ENCODE measurements at regions not wholly inside any gene's neighbourhood (a gene's known extent, or its start where the extent isn't known, plus 50 kb on each side); places are given as distances from the start of the nearest gene placed in this dataset.

DNA sequence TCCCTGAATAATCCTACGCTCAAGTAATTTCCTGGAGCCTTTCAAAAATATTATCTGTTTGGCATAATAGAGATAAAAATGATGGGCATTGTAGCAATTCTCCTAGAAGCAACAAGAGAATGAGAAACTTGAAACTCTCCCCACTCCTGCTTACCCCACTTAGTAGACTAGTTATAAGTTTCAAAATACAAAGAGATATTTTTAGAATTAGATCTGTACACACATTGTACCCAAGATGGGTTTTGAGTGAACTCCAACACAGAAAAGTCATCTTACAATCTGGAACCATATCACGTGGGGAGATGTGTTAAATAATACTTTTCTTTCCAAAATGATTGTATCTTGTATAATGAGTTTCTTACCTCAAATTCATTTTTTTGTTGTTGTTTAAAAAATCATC lies 484.9 kb downstream of the LPIN1 start:
- no peaks in the 10 kb centered on the region for H3K4me1 Mint-ChIP-seq
- no peak overlapping the region for H3K27ac Mint-ChIP-seq
- H3K4me3 Mint-ChIP-seq: no peak overlapping the region
- H3K9me3 ChIP-seq (ENCODE audit: low read depth): no peaks in the 10 kb centered on the region
- H2AFZ ChIP-seq (replicated peaks): no peak overlapping the region
- H3K27me3 Mint-ChIP-seq (ENCODE audit: insufficient read depth, low read depth): no peaks in the 10 kb centered on the region
- no peaks in the 10 kb centered on the region for H3K9me3 Mint-ChIP-seq
- no peak for DNase-seq (ENCODE audit: low spot score)
- no peak overlapping the region for H3K4me3 ChIP-seq
- H3K4me2 ChIP-seq: no peak overlapping the region
- no peaks in the 10 kb centered on the region for H3K36me3 Mint-ChIP-seq
- H3K9ac ChIP-seq: no peak overlapping the region
- no peaks in the 10 kb centered on the region for H4K20me1 ChIP-seq (ENCODE audit: low read depth)
- H3K27me3 ChIP-seq: no peaks in the 10 kb centered on the region
- TF ChIP-seq EZH2phosphoT487 (IDR thresholded peaks at IDR 0.05) (no peak), EZH2 (IDR thresholded peaks at IDR 0.05) (no peak)
- TF ChIP-seq, protein P1, sequence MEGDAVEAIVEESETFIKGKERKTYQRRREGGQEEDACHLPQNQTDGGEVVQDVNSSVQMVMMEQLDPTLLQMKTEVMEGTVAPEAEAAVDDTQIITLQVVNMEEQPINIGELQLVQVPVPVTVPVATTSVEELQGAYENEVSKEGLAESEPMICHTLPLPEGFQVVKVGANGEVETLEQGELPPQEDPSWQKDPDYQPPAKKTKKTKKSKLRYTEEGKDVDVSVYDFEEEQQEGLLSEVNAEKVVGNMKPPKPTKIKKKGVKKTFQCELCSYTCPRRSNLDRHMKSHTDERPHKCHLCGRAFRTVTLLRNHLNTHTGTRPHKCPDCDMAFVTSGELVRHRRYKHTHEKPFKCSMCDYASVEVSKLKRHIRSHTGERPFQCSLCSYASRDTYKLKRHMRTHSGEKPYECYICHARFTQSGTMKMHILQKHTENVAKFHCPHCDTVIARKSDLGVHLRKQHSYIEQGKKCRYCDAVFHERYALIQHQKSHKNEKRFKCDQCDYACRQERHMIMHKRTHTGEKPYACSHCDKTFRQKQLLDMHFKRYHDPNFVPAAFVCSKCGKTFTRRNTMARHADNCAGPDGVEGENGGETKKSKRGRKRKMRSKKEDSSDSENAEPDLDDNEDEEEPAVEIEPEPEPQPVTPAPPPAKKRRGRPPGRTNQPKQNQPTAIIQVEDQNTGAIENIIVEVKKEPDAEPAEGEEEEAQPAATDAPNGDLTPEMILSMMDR (IDR thresholded peaks at IDR 0.05): no peak
- no peaks in the 10 kb centered on the region for H3K36me3 ChIP-seq
- H3K27ac ChIP-seq: no peak overlapping the region
- H3F3A ChIP-seq (ENCODE audit: low read depth): no peaks in the 10 kb centered on the region
- H3K79me2 ChIP-seq (ENCODE audit: low read depth): no peaks in the 10 kb centered on the region
- no peaks in the 10 kb centered on the region for H3K4me1 ChIP-seq

DNA sequence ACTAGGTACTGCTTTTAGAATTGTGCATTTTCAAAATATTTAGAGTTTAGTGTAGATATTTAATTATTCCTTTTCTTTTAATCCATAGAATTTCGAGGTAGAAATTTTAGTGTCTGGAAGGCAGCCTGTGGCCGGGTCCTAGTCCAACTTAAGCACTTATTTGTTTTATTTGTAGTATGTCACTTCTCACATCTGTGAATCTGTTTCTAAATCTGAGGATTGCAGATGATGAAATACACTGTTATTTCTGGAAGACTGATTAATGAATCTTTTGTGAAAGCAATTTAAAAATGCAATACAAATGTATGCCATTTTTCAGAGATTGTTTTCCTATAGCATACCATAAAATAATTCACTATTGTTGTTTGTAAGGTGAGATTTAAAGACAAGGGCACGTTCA lies 483.9 kb upstream of the TRIB2 start:
- Histone ChIP-seq H3F3A (ENCODE audit: low read depth) (no peaks in the 10 kb centered on the region), H3K4me2 (no peak overlapping the region), H3K4me1 (no peaks in the 10 kb centered on the region), H3K27ac (no peak overlapping the region), H3K27me3 (no peaks in the 10 kb centered on the region), H3K9ac (no peak overlapping the region), H4K20me1 (ENCODE audit: low read depth) (no peaks in the 10 kb centered on the region), H3K79me2 (ENCODE audit: low read depth) (no peaks in the 10 kb centered on the region), H2AFZ (replicated peaks) (no peak overlapping the region), H3K4me3 (no peak overlapping the region), H3K9me3 (ENCODE audit: low read depth) (no peaks in the 10 kb centered on the region), H3K36me3 (no peaks in the 10 kb centered on the region)
- TF ChIP-seq, protein P1 (IDR thresholded peaks at IDR 0.05): no peak
- TF ChIP-seq EZH2 (IDR thresholded peaks at IDR 0.05): no peak
- no peak for TF ChIP-seq EZH2phosphoT487 (IDR thresholded peaks at IDR 0.05)
- no peak for DNase-seq (ENCODE audit: low spot score)
- Mint-ChIP-seq H3K9me3 (no peaks in the 10 kb centered on the region), H3K4me3 (no peak overlapping the region), H3K27ac (no peak overlapping the region), H3K27me3 (ENCODE audit: insufficient read depth, low read depth) (no peaks in the 10 kb centered on the region), H3K4me1 (no peaks in the 10 kb centered on the region), H3K36me3 (no peaks in the 10 kb centered on the region)

DNA sequence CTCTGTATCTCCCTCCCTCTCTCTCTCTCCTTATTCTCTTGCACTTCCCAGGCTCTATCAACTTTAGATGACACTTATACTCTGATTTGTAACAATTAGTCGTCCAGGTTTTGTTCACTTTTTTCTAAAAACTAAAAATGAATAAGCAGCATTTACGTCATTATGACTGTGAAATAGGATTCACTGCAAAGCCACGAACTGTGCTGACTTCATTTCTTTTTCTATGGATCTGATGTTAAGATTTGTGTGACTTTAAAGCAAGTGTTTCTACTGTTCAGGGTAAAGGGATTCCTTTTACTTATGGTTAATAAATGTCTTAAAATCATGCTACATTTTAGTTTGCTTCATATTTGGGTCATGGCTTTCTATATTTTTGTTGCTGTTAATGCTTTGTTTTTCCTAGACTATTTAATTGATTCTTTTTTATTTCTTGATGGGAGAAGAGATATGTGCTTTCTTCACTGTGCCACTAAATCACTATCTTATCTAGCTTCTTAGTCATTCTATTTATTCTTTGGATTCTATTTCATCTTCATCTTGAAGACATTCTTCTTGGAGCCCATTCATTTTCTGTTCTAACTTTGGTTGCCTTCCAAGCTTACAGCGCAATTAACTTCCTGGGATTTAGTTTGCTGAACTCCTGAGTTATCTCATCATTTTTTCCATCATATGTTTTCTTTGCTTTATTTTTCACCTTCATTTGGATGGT lies 480.4 kb upstream of the TRIB2 start:
- H3K9ac ChIP-seq: no peak overlapping the region
- H3K27me3 Mint-ChIP-seq (ENCODE audit: insufficient read depth, low read depth): no peaks in the 10 kb centered on the region
- no peaks in the 10 kb centered on the region for H3K79me2 ChIP-seq (ENCODE audit: low read depth)
- TF ChIP-seq, protein P1 (IDR thresholded peaks at IDR 0.05): no peak
- no peak for TF ChIP-seq EZH2 (IDR thresholded peaks at IDR 0.05)
- H3K9me3 ChIP-seq (ENCODE audit: low read depth): no peaks in the 10 kb centered on the region
- H3K9me3 Mint-ChIP-seq: no peaks in the 10 kb centered on the region
- no peaks in the 10 kb centered on the region for H4K20me1 ChIP-seq (ENCODE audit: low read depth)
- H3K27ac ChIP-seq: no peak overlapping the region
- no peak overlapping the region for H2AFZ ChIP-seq (replicated peaks)
- H3F3A ChIP-seq (ENCODE audit: low read depth): no peaks in the 10 kb centered on the region
- DNase-seq (ENCODE audit: low spot score): no peak
- H3K4me3 Mint-ChIP-seq: no peak overlapping the region
- H3K27me3 ChIP-seq: no peaks in the 10 kb centered on the region
- no peak overlapping the region for H3K4me3 ChIP-seq
- no peak overlapping the region for H3K4me2 ChIP-seq
- H3K36me3 Mint-ChIP-seq: no peaks in the 10 kb centered on the region
- H3K27ac Mint-ChIP-seq: no peak overlapping the region
- no peaks in the 10 kb centered on the region for H3K4me1 Mint-ChIP-seq
- no peaks in the 10 kb centered on the region for H3K4me1 ChIP-seq
- H3K36me3 ChIP-seq: no peaks in the 10 kb centered on the region
